ENCODE measurements at regions not wholly inside any gene's neighbourhood (a gene's known extent, or its start where the extent isn't known, plus 50 kb on each side); places are given as distances from the start of the nearest gene placed in this dataset.
A peak's percentile ranks its signal among the peaks of the same experiment; 100 is the strongest.

DNA sequence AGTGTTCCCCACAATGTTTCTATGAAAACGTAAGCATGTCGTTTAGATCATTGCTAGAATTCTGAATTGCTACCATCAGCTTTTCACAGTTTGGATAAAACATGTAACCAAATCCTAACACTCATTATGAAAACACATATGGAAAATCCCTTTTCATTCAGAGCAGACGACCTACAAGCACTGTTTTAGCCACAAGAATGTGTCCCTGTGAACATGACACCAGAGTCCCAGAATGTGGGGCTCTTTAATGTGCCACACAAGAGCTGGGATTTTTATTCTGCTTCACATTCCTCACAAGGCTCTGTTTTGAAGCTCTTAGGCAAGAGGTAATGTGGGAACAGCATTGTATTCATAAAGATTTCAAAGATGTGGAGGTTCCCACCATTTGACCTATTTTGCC, 141.1 kb upstream of the CITED2 start:
- TF ChIP-seq, protein P1, sequence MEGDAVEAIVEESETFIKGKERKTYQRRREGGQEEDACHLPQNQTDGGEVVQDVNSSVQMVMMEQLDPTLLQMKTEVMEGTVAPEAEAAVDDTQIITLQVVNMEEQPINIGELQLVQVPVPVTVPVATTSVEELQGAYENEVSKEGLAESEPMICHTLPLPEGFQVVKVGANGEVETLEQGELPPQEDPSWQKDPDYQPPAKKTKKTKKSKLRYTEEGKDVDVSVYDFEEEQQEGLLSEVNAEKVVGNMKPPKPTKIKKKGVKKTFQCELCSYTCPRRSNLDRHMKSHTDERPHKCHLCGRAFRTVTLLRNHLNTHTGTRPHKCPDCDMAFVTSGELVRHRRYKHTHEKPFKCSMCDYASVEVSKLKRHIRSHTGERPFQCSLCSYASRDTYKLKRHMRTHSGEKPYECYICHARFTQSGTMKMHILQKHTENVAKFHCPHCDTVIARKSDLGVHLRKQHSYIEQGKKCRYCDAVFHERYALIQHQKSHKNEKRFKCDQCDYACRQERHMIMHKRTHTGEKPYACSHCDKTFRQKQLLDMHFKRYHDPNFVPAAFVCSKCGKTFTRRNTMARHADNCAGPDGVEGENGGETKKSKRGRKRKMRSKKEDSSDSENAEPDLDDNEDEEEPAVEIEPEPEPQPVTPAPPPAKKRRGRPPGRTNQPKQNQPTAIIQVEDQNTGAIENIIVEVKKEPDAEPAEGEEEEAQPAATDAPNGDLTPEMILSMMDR (IDR thresholded peaks at IDR 0.05; ENCODE audit: unreplicated experiment in 3 of 3) = no peak
- Mint-ChIP-seq H3K4me3 (no peak overlapping the region), H3K9me3 (no peaks in the 10 kb centered on the region), H3K36me3 (ENCODE audit: low read depth) (no peaks in the 10 kb centered on the region), H3K27ac (peak overlapping the region in 1 of 3 experiments; percentile 26), H3K4me1 (peaks cover 24% of the 10 kb centered on the region), H3K27me3 (ENCODE audit: low read depth) (peaks cover 7% of the 10 kb centered on the region)

- Mint-ChIP-seq H3K9me3 (no peaks in the 10 kb centered on the region), H3K4me1 (peaks cover 17% of the 10 kb centered on the region), H3K36me3 (ENCODE audit: low read depth) (no peaks in the 10 kb centered on the region), H3K27ac (peak overlapping the region in 1 of 3 experiments; percentile 26), H3K4me3 (no peak overlapping the region), H3K27me3 (ENCODE audit: low read depth) (peaks cover 4% of the 10 kb centered on the region)
- TF ChIP-seq, protein P1 (IDR thresholded peaks at IDR 0.05; ENCODE audit: unreplicated experiment in 3 of 3) = no peak
These were observed 140.4 kb upstream of the CITED2 start for GRCh38 chr6:139514819-139515218.

GRCh38 chr6:139510040-139510790, 135.8 kb upstream of the CITED2 start:
- no peaks in the 10 kb centered on the region for H3K36me3 Mint-ChIP-seq (ENCODE audit: low read depth)
- TF ChIP-seq, protein P1 (IDR thresholded peaks at IDR 0.05; ENCODE audit: unreplicated experiment in 3 of 3) = no peak
- H3K27me3 Mint-ChIP-seq (ENCODE audit: low read depth) = no peaks in the 10 kb centered on the region
- peaks cover 8% of the 10 kb centered on the region for H3K4me1 Mint-ChIP-seq
- H3K9me3 Mint-ChIP-seq = no peaks in the 10 kb centered on the region
- H3K27ac Mint-ChIP-seq = no peak overlapping the region
- no peak overlapping the region for H3K4me3 Mint-ChIP-seq

DNA sequence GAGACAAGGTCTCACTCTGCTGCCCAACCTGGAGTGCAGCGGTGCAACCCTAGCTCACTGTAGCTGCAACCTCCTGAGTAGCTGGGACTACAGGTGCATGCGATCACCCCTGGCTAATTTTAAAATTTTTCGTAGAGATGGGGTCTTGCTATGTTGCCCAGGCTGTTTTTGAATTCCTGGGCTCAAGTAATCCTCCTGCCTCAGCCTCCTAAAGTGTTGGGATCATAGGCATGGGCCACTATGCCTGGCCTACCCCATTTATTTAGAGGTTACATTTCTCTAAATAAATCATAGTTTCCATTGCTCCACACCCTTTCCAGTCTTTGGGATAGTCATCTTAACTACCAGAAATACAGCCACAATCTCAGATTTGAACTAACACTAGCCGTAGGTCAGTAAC, 134.7 kb upstream of the CITED2 start:
- Mint-ChIP-seq H3K27ac (no peak overlapping the region), H3K4me3 (no peak overlapping the region), H3K27me3 (ENCODE audit: low read depth) (no peaks in the 10 kb centered on the region), H3K9me3 (no peaks in the 10 kb centered on the region), H3K36me3 (ENCODE audit: low read depth) (no peaks in the 10 kb centered on the region), H3K4me1 (no peaks in the 10 kb centered on the region)
- TF ChIP-seq, protein P1 (IDR thresholded peaks at IDR 0.05; ENCODE audit: unreplicated experiment in 3 of 3) = no peak

DNA sequence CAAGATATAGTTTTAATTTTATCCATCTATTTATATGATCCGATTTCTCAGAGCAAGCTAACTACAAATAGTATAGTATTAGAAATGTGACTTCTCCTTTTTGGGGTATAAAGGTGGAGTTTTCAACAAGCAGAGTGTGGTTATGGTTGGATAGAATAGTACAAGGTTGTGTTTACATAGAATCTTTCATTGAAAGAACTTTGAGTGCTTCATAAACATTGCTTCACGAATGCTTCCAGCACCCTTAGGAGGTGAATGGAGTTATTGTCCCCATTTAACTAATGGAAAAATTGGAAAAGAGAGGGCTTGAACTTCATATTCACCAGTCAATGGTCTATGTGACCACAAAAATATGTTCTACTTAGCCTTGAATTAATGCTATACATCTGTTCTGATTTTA, 134.1 kb upstream of the CITED2 start:
- no peak overlapping the region for H3K4me3 Mint-ChIP-seq

More for the DNA sequence above, 134.1 kb upstream of the CITED2 start:
- H3K27me3 Mint-ChIP-seq (ENCODE audit: low read depth) = no peaks in the 10 kb centered on the region
- no peaks in the 10 kb centered on the region for H3K36me3 Mint-ChIP-seq (ENCODE audit: low read depth)
- TF ChIP-seq, protein P1 (IDR thresholded peaks at IDR 0.05; ENCODE audit: unreplicated experiment in 3 of 3) = no peak
- H3K4me1 Mint-ChIP-seq = no peaks in the 10 kb centered on the region
- no peaks in the 10 kb centered on the region for H3K9me3 Mint-ChIP-seq
- no peak overlapping the region for H3K27ac Mint-ChIP-seq

All from nephron (organoid).